ENCODE measurements at regions not wholly inside any gene's neighbourhood (a gene's known extent, or its start where the extent isn't known, plus 50 kb on each side); places are given as distances from the start of the nearest gene placed in this dataset.

GRCh38 chr2:59462422-59463197, 1090.8 kb downstream of the BCL11A start:
- H3K36me3 Mint-ChIP-seq (ENCODE audit: low read depth, unreplicated experiment) = no peaks in the 10 kb centered on the region
- no peak overlapping the region for H3K4me3 Mint-ChIP-seq (ENCODE audit: unreplicated experiment)
- no peak overlapping the region for H3K27ac Mint-ChIP-seq (ENCODE audit: unreplicated experiment)
- H3K4me1 Mint-ChIP-seq (ENCODE audit: unreplicated experiment) = no peaks in the 10 kb centered on the region
- no peak for TF ChIP-seq CTCF (IDR thresholded peaks at IDR 0.05; ENCODE audit: unreplicated experiment)
- H3K9me3 Mint-ChIP-seq (ENCODE audit: unreplicated experiment) = no peaks in the 10 kb centered on the region
- DNase-seq (ENCODE audit: low spot score) = no peak
- H3K27me3 Mint-ChIP-seq (ENCODE audit: unreplicated experiment) = peaks cover 1% of the 10 kb centered on the region

- Mint-ChIP-seq H3K4me1 (ENCODE audit: unreplicated experiment) (no peaks in the 10 kb centered on the region), H3K9me3 (ENCODE audit: unreplicated experiment) (no peaks in the 10 kb centered on the region), H3K27ac (ENCODE audit: unreplicated experiment) (no peak overlapping the region), H3K27me3 (ENCODE audit: unreplicated experiment) (peaks cover 1% of the 10 kb centered on the region), H3K36me3 (ENCODE audit: low read depth, unreplicated experiment) (no peaks in the 10 kb centered on the region), H3K4me3 (ENCODE audit: unreplicated experiment) (no peak overlapping the region)
- no peak for DNase-seq (ENCODE audit: low spot score)
- no peak for TF ChIP-seq CTCF (IDR thresholded peaks at IDR 0.05; ENCODE audit: unreplicated experiment)
Observed at GRCh38 chr2:59461127-59461526, 1092.3 kb downstream of the BCL11A start.

- Mint-ChIP-seq H3K27ac (ENCODE audit: unreplicated experiment) (no peak overlapping the region), H3K9me3 (ENCODE audit: unreplicated experiment) (no peaks in the 10 kb centered on the region), H3K4me3 (ENCODE audit: unreplicated experiment) (no peak overlapping the region), H3K36me3 (ENCODE audit: low read depth, unreplicated experiment) (no peaks in the 10 kb centered on the region), H3K4me1 (ENCODE audit: unreplicated experiment) (no peaks in the 10 kb centered on the region), H3K27me3 (ENCODE audit: unreplicated experiment) (peaks cover 3% of the 10 kb centered on the region)
- no peak for TF ChIP-seq CTCF (IDR thresholded peaks at IDR 0.05; ENCODE audit: unreplicated experiment)
- DNase-seq (ENCODE audit: low spot score) = no peak
Observed at GRCh38 chr2:59458800-59459199, 1094.7 kb downstream of the BCL11A start.

GRCh38 chr2:59456285-59456684, 1097.2 kb downstream of the BCL11A start:
- TF ChIP-seq CTCF (IDR thresholded peaks at IDR 0.05; ENCODE audit: unreplicated experiment) = no peak
- Mint-ChIP-seq H3K36me3 (ENCODE audit: low read depth, unreplicated experiment) (no peaks in the 10 kb centered on the region), H3K4me3 (ENCODE audit: unreplicated experiment) (no peak overlapping the region), H3K27me3 (ENCODE audit: unreplicated experiment) (peaks cover 3% of the 10 kb centered on the region), H3K9me3 (ENCODE audit: unreplicated experiment) (no peaks in the 10 kb centered on the region), H3K4me1 (ENCODE audit: unreplicated experiment) (no peaks in the 10 kb centered on the region), H3K27ac (ENCODE audit: unreplicated experiment) (no peak overlapping the region)
- DNase-seq (ENCODE audit: low spot score) = no peak

GRCh38 chr2:59449274-59449673, 1104.2 kb downstream of the BCL11A start:
- no peak for DNase-seq (ENCODE audit: low spot score)
- H3K4me3 Mint-ChIP-seq (ENCODE audit: unreplicated experiment) = no peak overlapping the region
- H3K36me3 Mint-ChIP-seq (ENCODE audit: low read depth, unreplicated experiment) = no peaks in the 10 kb centered on the region
- H3K27me3 Mint-ChIP-seq (ENCODE audit: unreplicated experiment) = peaks cover 2% of the 10 kb centered on the region
- H3K4me1 Mint-ChIP-seq (ENCODE audit: unreplicated experiment) = no peaks in the 10 kb centered on the region
- H3K9me3 Mint-ChIP-seq (ENCODE audit: unreplicated experiment) = no peaks in the 10 kb centered on the region
- no peak for TF ChIP-seq CTCF (IDR thresholded peaks at IDR 0.05; ENCODE audit: unreplicated experiment)
- H3K27ac Mint-ChIP-seq (ENCODE audit: unreplicated experiment) = no peak overlapping the region
